AG20443 (cell line): ENCODE measurements at regions not wholly inside any gene's neighbourhood (a gene's known extent, or its start where the extent isn't known, plus 50 kb on each side); places are given as distances from the start of the nearest gene placed in this dataset.
"Not testable (repeated sequence)": the region's sequence is repeated elsewhere in the genome, so short reads cannot be mapped to it uniquely, and the experiment has no call there.

Source experiments
- DNase-seq: peaks from one replicate; pipeline ENCODE4 v3.0.0; 2012; ENCODE audit warnings: low spot score, mixed read lengths

DNA sequence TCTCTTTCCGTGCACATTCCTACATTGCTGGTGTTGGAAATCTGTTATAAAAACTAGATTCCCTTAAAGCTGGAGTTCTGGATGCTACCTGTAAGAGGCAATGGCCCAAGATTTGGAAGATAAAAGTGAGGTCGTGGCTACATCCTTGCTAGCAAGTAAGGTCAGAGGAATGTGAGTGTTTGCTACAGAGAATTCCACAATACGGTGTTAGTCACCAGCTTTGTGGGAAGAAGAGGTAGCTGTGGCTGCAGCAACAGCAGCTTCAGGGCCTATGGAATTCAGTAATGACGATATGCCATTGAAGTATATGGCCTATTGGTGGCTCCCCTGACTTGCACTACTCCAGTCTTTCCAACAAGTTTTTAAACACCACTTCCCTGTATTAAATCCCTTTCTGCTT, 227.7 kb upstream of the TMEM260 start:
- DNase-seq: peak; percentile 69

DNA sequence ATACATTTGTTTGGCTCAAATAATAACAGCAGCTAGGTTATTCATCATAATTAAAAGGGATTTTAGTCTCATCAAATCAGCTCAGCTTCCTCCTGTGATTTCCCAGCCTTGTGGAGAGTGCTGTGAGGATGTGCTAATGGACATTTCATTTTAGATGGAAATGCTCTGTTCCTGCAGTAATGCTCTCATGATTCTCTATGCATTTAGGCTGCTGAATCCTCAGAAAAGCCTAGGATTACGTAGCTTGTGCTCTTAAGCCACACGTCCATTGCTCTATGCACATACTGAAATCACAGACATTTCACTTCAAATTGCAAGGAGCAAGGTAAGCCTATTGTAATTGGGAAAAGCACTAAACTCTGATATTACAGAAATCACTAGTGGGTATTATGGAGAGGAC, 226.6 kb upstream of the TMEM260 start:
- no peak for DNase-seq

DNA sequence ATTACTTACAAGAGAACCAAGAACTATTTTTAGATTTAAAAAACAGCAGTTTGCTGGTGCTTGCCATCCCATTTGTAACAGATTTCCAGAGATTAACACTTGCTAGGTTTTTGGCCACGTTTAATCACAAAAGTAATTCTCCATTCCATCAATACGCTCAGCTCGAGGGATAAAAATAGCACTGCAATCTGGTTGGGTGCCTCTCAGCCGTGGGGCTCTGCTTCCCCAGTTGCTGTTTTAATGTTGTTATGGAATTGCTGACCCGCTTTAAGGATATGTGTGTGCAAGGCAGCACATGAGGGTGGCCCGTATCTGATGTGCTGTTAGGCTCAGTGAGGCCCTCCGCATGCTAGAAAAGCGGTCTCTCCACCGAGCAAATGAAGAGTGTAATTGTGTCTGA, 222.2 kb upstream of the TMEM260 start:
- no peak for DNase-seq

DNA sequence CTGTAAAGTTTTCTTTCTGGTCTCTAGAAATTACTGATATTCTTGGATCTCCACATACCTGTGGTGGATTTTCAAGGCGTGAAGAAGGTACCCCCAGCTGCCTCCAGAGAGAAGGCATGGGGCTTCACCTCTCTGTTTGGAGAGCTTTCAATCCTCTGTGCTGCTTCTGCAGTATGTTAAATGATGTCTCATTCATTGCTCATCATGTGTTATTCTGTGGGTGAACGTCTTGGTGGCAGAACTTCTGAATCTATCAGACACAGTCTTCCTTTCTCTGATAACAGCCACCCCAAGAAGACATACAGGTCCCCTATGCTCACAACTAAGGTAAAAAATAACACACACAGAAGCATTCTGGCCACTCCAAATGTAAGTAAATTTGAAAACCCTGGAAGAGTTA, 221.3 kb upstream of the TMEM260 start:
- DNase-seq: no peak

DNA sequence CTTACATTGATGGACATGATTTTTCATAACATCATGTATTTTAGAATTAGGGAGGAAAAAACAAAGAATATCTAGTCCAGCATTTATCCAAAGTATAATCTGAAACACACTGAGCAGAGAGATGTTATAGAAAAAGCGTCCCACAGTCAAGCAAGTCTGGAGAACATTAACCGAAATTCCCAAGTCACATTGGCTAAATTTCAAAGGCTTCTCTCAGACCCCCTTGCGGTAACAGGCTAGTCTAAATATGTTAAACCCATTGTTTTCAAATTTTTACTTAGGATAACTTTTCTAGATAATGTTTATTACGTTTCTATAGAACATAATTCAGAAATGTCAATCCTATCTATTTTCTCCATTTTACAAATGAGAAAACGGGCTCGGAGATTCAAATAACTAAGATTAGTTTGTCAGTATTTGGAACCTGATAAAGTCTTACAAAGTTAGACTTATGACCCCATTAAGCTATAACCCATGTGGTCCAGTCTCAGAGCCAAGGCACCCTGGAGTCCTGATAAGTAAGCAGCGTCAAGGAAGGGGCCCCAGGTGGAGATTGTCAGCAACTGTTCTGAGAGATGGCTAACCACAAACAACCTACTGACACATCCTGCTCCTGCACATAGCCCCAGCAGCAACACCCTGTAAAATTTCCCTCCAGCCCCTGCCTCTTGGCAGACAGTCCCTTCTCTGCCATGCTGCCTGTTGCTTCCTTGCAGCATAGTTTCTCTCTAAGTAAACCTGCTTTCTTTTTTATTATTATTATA, 220.6 kb upstream of the TMEM260 start:
- no peak for DNase-seq

DNA sequence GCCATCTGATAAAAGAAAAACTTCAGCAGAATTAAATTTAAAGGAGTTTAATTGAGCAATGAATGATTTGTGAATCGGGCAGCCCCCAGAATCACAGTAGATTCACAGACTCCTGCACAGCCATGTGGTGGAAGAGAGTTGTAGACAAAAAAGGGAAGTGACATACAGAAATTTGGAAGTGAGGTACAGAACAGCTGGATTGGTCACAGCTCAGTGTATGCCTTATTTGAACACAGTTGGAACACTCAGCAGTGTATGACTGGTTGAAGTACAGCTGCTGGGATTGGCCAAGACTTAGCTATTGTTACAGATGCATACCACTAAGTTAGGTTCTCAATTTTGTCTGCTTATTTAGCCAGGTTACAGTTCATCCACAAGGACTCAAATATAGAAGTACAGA, 213.9 kb upstream of the TMEM260 start:
- DNase-seq: not testable (repeated sequence)

DNA sequence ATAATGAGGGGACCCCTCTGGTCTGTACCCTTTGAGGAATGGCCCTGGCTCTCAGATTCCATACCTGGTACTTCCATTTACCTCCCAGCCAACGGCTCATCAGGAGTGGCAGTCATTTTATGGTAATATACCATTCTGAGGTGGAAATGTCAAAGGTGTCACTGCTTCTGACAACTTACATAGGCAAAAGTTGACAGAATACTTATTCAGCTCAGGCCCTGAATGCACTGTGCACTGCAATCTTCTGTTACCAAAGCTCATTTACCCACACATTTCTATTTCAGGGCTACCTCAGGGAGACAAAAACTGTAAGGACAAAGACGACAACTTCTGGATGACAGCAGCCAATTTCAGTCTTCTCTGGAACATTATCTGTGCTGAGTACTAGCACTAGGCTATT, 212.2 kb upstream of the TMEM260 start:
- no peak for DNase-seq

DNA sequence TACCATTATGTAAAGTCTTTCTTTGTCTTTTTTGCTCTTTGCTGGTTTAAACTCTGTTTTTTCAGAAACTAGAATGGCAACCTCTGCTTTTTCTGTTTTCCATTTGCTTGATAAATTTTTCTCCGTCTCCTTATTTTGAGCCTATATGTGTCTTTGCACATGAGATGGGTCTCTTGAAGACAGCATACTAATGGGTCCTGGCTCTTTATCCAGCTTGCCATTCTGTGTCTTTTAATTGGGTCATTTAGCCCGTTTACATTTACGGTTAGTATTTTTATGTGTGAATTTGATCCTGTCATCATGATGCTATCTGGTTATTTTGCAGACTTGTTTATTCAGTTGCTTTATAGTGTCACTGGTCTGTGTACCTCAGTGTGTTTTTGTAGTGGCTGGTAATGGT, 207.9 kb upstream of the TMEM260 start:
- no peak for DNase-seq

DNA sequence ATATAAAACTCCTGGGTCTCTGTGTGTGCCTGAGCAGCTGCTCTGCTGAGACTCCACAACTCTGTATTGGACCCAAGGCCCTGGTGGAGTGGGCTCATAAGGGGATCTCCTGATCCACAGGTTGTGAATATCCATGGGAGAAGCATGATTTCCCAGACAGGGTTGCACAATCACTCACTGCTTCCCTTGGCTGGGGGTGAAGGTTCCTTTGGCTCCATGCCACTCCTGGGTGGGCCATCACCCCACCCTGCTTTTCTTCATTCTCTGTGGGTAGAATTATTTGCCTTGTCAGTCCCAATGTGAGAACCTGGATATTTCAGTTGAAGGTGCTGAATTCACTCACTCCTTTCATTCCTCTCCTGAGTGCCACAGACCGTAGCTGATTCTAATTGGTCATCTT, 205.2 kb upstream of the TMEM260 start:
- no peak for DNase-seq

DNA sequence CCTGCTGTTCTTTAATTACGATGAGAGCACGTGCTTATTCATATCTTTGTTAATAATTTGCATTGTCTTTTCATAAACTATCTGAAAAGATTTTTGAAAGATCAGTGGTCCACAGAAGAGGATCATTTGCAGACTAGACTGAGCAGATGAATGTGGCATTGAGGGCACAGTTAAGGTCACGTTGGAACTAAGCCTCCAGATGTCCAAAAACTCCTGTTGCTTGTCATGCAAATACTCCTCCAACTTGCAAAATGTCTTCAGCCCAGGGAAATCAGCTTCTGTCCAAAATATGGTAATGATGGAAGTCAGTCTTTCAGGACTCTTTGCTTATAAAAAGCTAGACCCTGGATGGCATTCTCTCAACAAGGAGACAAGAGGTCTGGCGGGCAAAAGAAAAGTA, 201.6 kb upstream of the TMEM260 start:
- DNase-seq: no peak

DNA sequence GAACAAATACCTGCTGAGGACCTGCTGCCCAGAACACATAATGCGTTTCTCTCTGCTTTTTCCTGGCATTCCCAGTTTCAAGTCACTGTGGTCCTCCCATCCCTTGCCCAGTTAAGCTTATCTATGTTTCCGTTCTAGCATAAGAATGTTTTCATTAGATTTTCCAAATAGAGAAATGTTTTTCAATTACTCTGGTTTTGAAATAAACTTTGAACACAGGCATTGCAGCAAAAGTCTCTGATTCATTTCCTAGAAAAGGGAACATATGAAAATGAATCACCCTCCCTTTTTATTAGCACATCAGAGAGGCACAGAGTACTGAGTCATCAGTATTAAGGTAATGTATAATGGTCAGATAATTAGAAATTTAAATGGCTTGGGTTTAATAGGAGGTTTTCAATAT, 201.1 kb upstream of the TMEM260 start:
- peak; percentile 62 for DNase-seq

DNA sequence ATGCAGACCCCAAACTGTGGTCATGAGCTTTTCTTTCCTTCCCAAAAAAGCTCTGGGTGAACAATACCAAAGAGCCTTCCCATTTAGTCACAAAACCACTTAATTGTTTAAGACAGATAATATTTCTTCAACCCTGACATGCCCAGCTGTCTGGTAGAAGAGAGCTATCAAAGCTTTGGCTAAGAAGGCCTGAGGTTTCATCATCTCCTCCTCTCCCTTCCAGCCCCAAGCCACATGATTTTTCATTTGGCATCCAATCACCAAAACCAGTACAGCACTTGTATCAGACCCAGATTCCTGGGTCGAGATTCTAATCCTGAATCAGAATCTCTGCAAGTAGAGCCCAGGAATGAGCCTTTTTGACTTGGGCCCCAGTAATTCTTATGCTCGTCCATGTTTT, 199.6 kb upstream of the TMEM260 start:
- DNase-seq: peak; percentile 44

DNA sequence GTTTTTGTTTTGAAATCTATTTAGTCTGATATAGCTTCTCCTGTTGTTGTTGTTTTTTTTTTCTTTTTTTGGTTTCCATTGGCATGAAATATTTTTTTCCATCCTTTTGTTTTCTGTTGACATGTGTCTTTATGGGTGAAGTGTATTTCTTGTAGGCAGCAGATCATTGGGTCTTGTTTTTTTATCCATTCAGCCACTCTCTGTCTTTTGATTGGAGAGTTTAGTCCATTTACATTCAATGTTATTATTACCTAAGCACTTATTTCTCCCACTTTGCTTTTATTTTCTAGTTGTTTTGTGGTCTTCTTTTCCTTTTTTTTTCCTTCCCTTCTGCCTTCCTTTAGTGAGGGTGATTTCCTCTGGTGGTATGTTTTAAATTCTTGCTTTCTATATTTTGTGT, 193.6 kb upstream of the TMEM260 start:
- DNase-seq: no peak

DNA sequence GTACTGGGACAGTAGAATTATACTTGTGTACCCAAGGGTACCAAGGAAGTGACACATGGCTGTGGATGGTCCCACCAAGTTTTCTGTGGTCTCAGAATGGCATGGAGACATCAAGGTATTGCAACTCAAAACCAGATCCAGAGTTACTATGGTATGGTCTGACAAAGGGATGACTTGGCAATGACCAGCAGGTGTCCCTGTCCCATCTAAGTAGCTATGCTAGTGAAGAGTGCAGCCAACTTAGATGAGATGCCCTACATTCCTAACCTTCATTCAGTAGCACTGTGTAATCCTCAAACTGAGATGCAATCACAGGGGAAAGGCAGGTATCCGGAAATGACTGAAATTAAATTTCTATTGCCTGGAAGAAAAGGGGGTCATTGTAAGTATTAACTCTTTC, 188.7 kb upstream of the TMEM260 start:
- DNase-seq: no peak

DNA sequence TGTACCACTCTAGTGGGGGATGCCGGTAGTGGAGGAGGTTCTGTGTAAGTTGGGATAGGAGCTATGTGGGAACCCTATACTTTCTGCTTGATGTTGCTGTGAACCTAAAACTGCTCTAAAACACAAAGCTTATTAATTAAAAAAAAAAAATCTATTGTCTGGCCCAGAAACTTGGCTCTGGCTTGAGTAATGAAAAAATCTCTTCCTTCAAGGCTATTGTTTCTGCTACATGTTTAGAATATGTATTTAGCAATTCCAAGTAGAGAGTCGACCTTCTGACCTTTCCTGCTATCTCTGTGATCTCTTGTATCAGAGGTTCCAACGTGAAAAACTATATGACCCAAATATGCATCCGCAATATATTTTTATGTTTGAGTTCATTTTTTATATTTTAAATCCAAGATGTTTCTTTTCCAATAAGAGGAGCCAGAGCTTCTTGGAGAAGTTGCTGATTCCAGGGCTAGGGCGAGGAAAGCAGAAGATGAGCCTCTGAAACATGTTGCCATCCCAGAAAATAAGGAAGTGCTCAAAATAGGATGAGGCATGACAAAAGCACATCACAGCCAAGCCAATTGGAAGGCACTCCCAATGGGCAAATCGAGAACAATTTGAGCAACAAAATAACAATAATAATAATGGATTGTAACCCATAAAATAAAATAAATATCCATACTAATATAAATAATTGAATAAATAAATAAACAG, 184.6 kb upstream of the TMEM260 start:
- no peak for DNase-seq

DNA sequence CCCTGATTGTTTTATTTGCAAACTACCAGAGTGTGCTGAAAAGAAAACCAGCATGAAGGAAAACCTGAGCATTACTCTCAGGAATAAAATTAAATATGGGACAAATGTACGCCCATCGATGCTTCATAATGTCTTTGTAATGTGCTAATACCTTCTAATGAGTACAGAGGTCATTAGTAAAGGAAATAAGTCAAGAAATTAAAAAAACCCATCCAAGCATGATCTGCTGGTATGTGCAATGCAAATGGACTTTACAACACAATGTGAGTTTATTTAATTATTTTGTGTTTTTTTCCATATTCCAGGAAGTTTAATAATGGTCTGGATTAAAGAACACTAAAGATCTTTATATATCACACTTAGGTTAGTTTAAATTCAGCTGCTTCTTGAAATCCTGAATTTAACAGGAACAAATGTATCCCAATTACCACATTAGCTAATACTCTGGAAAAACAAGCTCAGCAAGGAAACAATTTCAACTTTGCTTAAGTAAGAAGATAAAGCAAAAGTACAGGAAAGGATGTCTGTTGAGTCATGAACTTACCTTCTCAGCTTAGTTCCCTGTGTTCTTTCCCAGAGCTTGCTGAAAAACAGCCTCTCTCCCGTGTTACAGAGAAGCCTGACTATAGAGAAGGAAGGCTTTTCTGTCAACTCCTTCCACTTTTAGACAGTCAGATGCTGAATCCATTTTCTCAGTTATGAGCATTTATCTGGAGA, 179.3 kb upstream of the TMEM260 start:
- no peak for DNase-seq

DNA sequence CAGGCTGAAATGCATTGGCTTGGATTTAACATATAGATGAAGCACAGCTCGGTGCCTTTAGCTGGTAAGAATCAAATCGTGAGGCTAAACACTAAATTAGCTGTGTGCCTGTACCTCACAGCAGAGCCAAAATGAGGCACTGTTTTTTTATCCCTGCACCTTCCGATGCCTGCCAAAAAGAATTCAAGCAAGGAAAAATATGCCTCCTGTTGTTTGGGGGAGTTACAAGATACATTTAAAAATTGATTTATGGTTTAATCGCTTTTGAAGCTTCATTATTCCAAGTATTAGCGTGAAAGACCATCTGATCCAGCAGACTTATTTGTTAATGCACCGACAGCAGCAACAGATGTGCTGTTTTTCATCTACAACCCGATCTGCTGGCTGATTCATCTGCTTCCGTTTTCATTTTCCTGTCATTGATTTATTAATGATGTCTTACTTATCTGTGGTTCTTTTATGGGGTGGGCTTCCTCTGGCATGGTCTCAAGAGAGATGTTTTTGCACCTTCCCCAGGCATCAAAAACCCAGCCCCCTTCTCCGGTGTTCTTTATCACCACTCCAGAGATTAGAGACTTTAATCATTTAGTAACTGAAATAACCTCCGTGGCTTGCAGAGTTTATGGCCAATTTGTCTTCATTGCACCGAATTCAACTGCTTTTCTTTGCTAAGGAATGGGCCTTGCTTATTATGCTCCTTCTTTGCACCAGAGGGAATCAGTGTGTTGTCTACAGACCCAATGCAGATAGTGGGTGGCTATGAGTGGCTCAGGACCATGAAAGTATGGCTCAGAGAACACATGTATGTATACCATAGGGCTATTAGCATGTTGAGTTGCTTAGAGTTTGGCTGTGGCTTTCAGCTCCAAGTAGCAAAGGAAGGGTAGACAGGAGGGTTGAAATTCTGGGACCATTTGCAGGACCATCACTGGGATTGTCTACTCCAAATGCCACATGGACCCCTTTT, 166.8 kb upstream of the TMEM260 start:
- no peak for DNase-seq

DNA sequence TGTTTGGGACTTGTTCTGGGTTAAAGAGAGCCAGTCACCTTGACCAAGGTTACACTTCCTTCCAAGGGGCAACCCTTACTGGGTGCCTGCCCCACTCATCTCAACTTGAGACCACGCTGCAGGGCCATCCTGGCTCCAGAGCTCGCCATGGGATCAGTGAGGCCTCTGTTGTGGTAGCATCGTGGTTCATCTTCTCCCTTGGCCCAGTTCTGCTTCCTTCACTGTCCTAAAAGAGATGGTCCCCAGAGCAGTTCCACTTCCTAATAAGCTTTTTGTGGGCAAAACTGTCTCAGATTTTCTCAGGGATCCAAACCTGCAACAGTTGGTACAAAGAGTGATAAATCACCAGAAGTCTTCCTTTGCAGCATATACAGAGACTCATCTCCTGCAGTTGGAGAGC, 165.9 kb upstream of the TMEM260 start:
- no peak for DNase-seq

DNA sequence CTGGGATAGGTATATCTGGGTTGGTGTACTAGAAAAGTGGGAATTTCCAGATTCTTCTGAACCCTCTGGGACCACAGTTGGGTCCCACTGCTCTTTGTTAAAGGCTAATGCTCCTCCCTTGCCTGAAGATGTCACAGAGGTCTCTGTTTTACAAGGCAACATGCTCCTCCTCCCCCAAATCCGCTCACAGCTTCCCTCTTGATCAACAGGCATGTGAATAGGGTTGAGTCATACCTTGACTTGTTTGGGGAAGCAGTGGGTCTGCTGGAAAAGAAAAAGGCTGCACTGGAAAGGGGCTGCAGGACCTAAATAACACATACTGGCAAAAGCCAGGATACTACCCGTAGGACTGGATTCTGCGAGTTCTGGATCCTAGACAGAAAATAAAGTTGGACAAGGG, 165.4 kb upstream of the TMEM260 start:
- no peak for DNase-seq

DNA sequence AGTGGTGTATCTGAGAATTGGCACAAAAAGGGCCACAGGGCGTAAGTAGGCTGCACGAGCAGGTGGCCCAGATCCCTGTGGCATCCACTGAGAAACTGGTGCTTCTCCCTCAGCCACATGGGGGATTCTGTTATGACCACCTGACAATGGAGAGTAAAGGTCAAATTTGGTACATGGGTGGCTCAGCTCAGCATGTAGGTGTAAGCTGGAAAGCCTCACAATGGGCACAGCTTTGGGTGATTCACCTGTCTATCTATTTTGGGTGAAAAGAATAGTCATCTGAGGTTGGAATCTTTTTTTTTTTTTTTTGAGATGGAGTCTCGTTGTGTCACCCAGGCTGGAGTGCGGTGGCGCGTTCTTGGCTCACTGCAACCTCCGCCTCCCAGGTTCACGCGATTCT, 163.4 kb upstream of the TMEM260 start:
- no peak for DNase-seq

DNA sequence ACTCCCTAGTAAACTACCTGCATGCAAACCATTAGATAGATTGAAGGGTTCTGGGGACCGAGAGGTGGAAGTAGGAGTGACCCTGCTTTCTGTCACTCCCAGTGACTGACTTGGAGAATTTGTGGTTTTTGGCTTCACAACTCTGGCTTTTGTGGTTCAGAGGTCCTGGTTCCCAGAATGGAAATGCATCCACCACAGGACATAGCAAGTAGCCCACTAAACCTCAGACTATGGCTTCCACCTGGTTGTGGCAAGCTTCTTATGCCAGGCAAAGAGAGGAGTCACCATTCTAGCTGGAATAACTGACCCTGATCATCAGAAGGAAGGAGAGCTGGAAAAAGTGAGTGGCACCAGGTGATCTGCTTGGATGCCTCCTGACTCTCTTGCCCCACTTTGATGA, 162.4 kb upstream of the TMEM260 start:
- no peak for DNase-seq

DNA sequence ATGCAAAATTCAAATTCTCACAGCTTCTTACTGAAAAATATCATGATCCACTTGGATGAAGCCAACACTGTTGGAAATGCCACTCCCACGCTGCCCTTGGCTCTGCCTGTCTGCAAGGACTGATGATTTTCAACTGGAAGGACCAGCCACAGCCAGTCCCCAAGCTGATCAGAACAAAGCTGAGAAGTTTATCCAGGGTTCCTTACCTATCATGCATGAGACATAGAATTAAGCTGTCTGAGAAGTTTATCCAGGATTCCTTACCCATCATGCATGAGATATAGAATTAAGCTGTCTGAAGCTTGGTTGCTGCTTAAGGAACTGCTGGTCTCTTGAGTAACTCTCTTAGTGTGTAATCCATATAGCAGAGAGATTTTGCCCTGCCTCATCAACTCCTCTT, 159.8 kb upstream of the TMEM260 start:
- DNase-seq: no peak
